ENCODE measurements at regions not wholly inside any gene's neighbourhood (a gene's known extent, or its start where the extent isn't known, plus 50 kb on each side); places are given as distances from the start of the nearest gene placed in this dataset.
A peak's percentile ranks its signal among the peaks of the same experiment; 100 is the strongest.

DNA sequence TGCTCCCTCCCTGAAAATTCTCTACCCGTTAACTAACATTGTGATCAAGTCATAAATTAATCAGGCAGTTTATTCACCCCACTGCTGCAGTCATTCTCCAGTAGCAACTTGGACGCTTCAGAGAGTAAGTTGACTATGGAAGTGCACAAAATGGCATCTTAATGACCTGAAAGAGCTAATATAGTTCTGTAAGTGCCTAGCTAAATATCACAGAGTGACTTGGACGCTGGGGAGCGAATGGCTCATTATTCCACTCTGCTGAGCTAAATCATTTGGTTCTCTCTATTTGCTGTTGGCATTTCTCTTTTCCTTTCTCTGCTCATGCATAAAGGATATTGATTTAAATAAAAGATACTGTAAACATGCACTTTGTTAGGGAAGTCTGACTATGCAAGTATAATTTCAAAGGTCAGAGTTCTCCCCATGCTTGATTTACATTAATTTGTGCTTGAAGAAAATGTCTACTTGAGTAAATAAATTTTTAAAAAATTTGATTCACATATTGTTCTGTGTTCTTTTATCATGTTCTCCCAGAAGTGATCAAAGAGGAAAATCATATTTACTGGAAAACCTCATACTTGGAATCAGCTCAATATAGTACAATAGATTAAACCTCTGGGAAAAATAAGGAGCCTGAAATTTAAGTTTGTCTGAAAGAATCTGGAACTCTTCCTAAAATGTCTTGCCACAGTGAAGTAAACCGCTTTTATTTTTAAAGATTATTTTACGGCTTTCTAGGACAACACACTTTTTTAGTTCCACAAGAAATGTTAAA, 169.5 kb upstream of the HAPLN1 start:
- POLR2A ChIA-PET = no interaction called here
- no peak for TF ChIP-seq CTCF (IDR thresholded peaks at IDR 0.05; ENCODE audit: insufficient read depth, low read length, missing control alignments)
- H3K4me3 ChIP-seq (ENCODE audit: low read depth, low read length) = no peak overlapping the region
- CTCF ChIA-PET = interaction anchor here (0.9 to 1.2 kb wide), 2 partner anchors 11 to 23 kb away, joined by 3 to 4 read pairs; no protein-coding TSS in a partner anchor
- DNase-seq (ENCODE audit: low read depth, low spot score) = no peak

DNA sequence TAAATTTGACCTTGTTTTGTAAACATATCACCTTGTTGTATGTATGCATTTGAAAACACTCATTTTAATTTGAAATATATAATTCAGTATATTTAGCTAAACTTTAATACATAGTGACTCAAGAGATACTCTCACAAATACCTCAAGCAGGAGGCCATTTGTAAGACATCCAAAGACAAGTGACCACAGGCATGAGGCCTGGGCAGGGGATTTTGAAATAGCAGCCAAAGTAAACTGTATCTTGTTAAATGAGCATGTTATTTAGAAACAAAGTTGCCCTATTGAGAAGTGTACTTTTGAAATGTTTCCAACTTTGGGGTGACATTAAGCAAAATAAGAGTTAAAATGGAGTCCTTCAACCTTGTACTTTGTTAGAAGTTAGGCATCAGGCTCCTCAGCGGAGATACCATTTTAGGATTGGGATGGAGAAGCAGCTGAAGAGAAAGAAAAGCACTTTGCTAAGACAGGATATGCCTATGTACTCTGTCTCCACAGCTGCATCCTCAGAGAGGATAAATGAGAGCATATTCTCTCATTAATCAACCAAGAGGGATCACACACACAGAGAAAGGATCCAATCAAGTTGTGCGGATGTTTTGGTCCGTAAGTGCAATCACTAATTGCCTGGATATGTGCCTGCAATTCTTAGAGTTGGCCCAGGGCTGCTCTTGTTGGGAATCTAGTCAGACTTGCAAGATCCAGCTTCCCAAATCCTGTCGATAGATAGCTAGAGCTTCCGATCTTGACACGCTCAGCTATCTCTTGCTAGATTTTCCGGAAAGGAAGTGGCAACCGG, 157.5 kb upstream of the HAPLN1 start:
- TF ChIP-seq CTCF (IDR thresholded peaks at IDR 0.05; ENCODE audit: insufficient read depth, low read length, missing control alignments) = no peak
- POLR2A ChIA-PET = no interaction called here
- no peak overlapping the region for H3K4me3 ChIP-seq (ENCODE audit: low read depth, low read length)
- CTCF ChIA-PET = interaction anchor here (1.1 to 1.7 kb wide), 2 partner anchors 11 to 15 kb away, joined by 3 to 4 read pairs; no protein-coding TSS in a partner anchor
- peak; percentile 59 for DNase-seq (ENCODE audit: low read depth, low spot score)

DNA sequence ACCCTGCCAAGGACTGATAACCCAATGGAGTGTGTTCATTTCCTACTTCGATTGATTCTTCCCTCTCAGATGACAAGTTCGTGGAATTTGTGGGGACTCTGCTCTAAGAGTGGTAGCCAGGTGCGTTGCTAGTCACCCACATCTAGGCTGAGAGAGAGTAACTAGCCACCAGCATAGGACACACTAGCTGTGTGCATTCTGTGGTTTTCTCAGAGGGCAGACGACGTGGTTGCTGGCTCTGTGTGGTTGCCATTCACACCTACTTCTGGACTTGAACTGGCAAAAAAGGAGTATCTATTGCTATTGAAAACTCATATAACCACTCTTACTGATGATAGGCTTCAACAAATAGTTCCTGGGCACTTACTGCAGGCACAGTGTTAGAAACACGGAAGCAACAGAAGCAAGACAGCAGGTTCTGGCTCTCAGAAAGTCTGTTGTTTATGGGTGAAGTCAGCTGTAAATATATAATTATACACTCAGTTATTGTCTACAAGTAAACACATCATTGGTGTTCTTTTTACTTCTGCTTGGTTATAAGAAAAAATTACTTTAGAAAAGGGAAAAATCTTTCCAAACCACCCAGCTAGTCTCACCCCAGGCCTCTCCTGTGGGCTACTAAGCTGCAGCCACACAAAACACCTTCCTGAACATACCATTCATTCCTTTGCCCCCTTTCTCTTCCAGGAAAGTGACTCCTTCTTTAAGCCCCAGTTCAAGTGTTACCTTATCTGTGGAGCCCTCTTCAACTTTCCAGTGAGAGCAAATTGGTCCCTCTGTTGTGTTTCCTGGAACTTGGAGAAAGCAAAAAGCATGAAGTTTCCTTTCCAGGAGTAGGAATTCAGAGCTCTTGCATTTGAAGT, 151.1 kb upstream of the HAPLN1 start:
- no peak for TF ChIP-seq CTCF (IDR thresholded peaks at IDR 0.05; ENCODE audit: insufficient read depth, low read length, missing control alignments)
- POLR2A ChIA-PET = no interaction called here
- CTCF ChIA-PET = no interaction called here
- DNase-seq (ENCODE audit: low read depth, low spot score) = no peak
- no peak overlapping the region for H3K4me3 ChIP-seq (ENCODE audit: low read depth, low read length)

- DNase-seq (ENCODE audit: low read depth, low spot score) = no peak
- ChIA-PET POLR2A (no interaction called here), CTCF (no interaction called here)
- TF ChIP-seq CTCF (IDR thresholded peaks at IDR 0.05; ENCODE audit: insufficient read depth, low read length, missing control alignments) = no peak
- no peak overlapping the region for H3K4me3 ChIP-seq (ENCODE audit: low read depth, low read length)
Measured at GRCh38 chr5:83866181-83866580, 145.5 kb upstream of the HAPLN1 start.

GRCh38 chr5:83865579-83865978, 144.9 kb upstream of the HAPLN1 start:
- POLR2A ChIA-PET = no interaction called here
- DNase-seq (ENCODE audit: low read depth, low spot score) = no peak
- no peak for TF ChIP-seq CTCF (IDR thresholded peaks at IDR 0.05; ENCODE audit: insufficient read depth, low read length, missing control alignments)
- no peak overlapping the region for H3K4me3 ChIP-seq (ENCODE audit: low read depth, low read length)
- CTCF ChIA-PET = no interaction called here

Measured in AG04449 (cell line).